Liver (tissue), 3 donors: ENCODE measurements at regions not wholly inside any gene's neighbourhood (a gene's known extent, or its start where the extent isn't known, plus 50 kb on each side); places are given as distances from the start of the nearest gene placed in this dataset.

ENCODE experiments used
- EGR1 ChIP-seq, 2 donors: IDR thresholded peaks; 2 replicates each; pipeline ENCODE4 v1.6.1; 2016 to 2018; ENCODE audit warnings: antibody characterized with exemption in 2 of 2, low read depth in 2 of 2
- FOXA1 ChIP-seq: IDR thresholded peaks from 2 replicates; pipeline ENCODE4 v1.6.1; 2016; ENCODE audit warnings: antibody characterized with exemption
- JUND ChIP-seq, 2 donors: IDR thresholded peaks; 2 replicates each; pipeline ENCODE4 v1.6.1; 2016; ENCODE audit warnings: antibody characterized with exemption in 2 of 2
- NR2F2 ChIP-seq: IDR thresholded peaks from 2 replicates; pipeline ENCODE4 v1.6.1; 2016; ENCODE audit warnings: antibody characterized with exemption
- RAD21 ChIP-seq, 2 donors: IDR thresholded peaks; 2 replicates each; pipeline ENCODE4 v1.6.1; 2016; ENCODE audit warnings: antibody characterized with exemption in 2 of 2, mild to moderate bottlenecking in 2 of 2
- SP1 ChIP-seq: IDR thresholded peaks from 2 replicates; pipeline ENCODE4 v1.6.1; 2018; ENCODE audit warnings: antibody characterized with exemption, mild to moderate bottlenecking
- TAF1 ChIP-seq: conservative IDR thresholded peaks from 2 replicates; pipeline ENCODE4 v1.6.1; 2016; ENCODE audit warnings: antibody characterized with exemption, mild to moderate bottlenecking
- YY1 ChIP-seq: IDR thresholded peaks from 2 replicates; pipeline ENCODE4 v1.6.1; 2016; ENCODE audit warnings: antibody characterized with exemption, mild to moderate bottlenecking
- TF ChIP-seq, protein P1 (sequence below): IDR thresholded peaks from 2 replicates; pipeline ENCODE4 v1.6.1; 2016; ENCODE audit warnings: antibody characterized with exemption
- TF ChIP-seq, protein P2 (sequence below): fragments of 150-350 bp; IDR thresholded peaks from 2 replicates; pipeline ENCODE4 v1.5.1; 2017; ENCODE audit warnings: improper control_type of control experiment, low read depth, low read length; ENCODE audit not compliant: missing input control
- TF ChIP-seq, protein P3 (sequence below): IDR thresholded peaks from 2 replicates; pipeline ENCODE4 v1.6.1; 2016; ENCODE audit warnings: antibody characterized with exemption, mild to moderate bottlenecking
- TF ChIP-seq, protein P4 (sequence below): IDR thresholded peaks from 2 replicates; pipeline ENCODE4 v1.6.1; 2016; ENCODE audit warnings: antibody characterized with exemption
- TF ChIP-seq, protein P5 (sequence below): IDR thresholded peaks from 2 replicates; pipeline ENCODE4 v1.6.1; 2016; ENCODE audit warnings: antibody characterized with exemption
- donor health status: healthy.
- donor health status: healthy.

DNA sequence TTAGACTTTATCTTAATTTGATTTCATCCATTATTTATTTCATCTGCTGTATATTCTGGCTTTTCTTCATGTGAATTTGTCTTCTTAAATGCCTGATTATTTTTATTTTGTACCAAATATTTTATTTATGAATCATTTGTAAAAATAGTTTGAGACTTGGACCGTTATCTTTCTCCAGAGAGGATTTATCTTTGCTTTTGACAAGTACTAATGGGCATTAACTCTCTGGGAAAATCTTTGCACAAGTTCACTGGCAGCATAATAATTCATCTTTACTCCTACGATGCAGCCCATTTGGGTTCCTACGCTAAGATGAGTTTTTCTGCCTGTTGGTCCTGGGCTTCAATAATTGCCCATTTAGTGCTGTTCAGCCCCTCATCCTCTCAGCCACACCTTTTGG, 131.0 kb upstream of the RORB start:
- TF ChIP-seq, protein P1, sequence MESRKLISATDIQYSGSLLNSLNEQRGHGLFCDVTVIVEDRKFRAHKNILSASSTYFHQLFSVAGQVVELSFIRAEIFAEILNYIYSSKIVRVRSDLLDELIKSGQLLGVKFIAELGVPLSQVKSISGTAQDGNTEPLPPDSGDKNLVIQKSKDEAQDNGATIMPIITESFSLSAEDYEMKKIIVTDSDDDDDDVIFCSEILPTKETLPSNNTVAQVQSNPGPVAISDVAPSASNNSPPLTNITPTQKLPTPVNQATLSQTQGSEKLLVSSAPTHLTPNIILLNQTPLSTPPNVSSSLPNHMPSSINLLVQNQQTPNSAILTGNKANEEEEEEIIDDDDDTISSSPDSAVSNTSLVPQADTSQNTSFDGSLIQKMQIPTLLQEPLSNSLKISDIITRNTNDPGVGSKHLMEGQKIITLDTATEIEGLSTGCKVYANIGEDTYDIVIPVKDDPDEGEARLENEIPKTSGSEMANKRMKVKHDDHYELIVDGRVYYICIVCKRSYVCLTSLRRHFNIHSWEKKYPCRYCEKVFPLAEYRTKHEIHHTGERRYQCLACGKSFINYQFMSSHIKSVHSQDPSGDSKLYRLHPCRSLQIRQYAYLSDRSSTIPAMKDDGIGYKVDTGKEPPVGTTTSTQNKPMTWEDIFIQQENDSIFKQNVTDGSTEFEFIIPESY: no peak
- TF ChIP-seq, protein P2, sequence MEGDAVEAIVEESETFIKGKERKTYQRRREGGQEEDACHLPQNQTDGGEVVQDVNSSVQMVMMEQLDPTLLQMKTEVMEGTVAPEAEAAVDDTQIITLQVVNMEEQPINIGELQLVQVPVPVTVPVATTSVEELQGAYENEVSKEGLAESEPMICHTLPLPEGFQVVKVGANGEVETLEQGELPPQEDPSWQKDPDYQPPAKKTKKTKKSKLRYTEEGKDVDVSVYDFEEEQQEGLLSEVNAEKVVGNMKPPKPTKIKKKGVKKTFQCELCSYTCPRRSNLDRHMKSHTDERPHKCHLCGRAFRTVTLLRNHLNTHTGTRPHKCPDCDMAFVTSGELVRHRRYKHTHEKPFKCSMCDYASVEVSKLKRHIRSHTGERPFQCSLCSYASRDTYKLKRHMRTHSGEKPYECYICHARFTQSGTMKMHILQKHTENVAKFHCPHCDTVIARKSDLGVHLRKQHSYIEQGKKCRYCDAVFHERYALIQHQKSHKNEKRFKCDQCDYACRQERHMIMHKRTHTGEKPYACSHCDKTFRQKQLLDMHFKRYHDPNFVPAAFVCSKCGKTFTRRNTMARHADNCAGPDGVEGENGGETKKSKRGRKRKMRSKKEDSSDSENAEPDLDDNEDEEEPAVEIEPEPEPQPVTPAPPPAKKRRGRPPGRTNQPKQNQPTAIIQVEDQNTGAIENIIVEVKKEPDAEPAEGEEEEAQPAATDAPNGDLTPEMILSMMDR: no peak
- TF ChIP-seq FOXA1: no peak
- TF ChIP-seq, protein P3, sequence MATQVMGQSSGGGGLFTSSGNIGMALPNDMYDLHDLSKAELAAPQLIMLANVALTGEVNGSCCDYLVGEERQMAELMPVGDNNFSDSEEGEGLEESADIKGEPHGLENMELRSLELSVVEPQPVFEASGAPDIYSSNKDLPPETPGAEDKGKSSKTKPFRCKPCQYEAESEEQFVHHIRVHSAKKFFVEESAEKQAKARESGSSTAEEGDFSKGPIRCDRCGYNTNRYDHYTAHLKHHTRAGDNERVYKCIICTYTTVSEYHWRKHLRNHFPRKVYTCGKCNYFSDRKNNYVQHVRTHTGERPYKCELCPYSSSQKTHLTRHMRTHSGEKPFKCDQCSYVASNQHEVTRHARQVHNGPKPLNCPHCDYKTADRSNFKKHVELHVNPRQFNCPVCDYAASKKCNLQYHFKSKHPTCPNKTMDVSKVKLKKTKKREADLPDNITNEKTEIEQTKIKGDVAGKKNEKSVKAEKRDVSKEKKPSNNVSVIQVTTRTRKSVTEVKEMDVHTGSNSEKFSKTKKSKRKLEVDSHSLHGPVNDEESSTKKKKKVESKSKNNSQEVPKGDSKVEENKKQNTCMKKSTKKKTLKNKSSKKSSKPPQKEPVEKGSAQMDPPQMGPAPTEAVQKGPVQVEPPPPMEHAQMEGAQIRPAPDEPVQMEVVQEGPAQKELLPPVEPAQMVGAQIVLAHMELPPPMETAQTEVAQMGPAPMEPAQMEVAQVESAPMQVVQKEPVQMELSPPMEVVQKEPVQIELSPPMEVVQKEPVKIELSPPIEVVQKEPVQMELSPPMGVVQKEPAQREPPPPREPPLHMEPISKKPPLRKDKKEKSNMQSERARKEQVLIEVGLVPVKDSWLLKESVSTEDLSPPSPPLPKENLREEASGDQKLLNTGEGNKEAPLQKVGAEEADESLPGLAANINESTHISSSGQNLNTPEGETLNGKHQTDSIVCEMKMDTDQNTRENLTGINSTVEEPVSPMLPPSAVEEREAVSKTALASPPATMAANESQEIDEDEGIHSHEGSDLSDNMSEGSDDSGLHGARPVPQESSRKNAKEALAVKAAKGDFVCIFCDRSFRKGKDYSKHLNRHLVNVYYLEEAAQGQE: no peak
- TF ChIP-seq JUND (IDR thresholded peaks at IDR 0.05): no peak
- no peak for TF ChIP-seq NR2F2
- no peak for TF ChIP-seq YY1
- TF ChIP-seq, protein P4, sequence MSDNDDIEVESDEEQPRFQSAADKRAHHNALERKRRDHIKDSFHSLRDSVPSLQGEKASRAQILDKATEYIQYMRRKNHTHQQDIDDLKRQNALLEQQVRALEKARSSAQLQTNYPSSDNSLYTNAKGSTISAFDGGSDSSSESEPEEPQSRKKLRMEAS: no peak
- TF ChIP-seq SP1: no peak
- TF ChIP-seq RAD21 (IDR thresholded peaks at IDR 0.05): no peak
- no peak for TF ChIP-seq TAF1
- TF ChIP-seq, protein P5, sequence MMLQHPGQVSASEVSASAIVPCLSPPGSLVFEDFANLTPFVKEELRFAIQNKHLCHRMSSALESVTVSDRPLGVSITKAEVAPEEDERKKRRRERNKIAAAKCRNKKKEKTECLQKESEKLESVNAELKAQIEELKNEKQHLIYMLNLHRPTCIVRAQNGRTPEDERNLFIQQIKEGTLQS: no peak
- no peak for TF ChIP-seq EGR1 (IDR thresholded peaks at IDR 0.05; ENCODE audit: low read depth in 2 of 2)
